ENCODE measurements at regions not wholly inside any gene's neighbourhood (a gene's known extent, or its start where the extent isn't known, plus 50 kb on each side); places are given as distances from the start of the nearest gene placed in this dataset.

DNA sequence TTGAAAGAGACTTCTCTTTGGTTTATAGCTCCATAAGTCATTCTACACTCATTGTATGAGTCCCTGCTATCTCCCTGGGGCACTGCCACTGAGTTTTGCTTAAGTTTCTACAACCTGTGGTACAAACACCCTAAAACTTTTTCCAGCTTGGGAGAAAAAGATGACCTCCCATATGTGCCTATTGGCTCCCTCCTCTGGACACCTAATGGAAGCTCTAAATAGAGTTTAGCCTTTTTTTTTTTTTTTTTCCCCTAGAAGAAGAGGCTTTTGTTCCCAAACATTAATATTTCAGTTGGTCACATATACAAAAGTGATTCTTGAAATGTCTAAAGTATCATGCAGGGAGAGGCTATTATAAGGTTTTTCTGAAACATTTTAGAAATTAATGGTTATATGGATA is 547.2 kb upstream of the TMEFF2 start:
- H3K27ac ChIP-seq (ENCODE audit: low read depth, low read length): no peak overlapping the region
- no peak overlapping the region for H3K4me2 ChIP-seq (ENCODE audit: low read length)
- H2BK5ac ChIP-seq (ENCODE audit: low read depth, low read length, poor library complexity): no peak overlapping the region
- H3K9me3 ChIP-seq (ENCODE audit: insufficient read depth, low read depth, low read length): no peaks in the 10 kb centered on the region
- H2AFZ ChIP-seq (ENCODE audit: insufficient read depth, low read length, poor library complexity): no peak overlapping the region
- H2BK120ac ChIP-seq (ENCODE audit: insufficient read depth, low read length, poor library complexity): no peak overlapping the region
- H3K4me1 ChIP-seq (ENCODE audit: control insufficient read depth in 1 of 2, insufficient read depth in 2 of 2, low read length in 2 of 2): no peaks in the 10 kb centered on the region
- no peak overlapping the region for H4K12ac ChIP-seq (ENCODE audit: low read depth, low read length)
- H3K4ac ChIP-seq (ENCODE audit: low read depth, low read length): no peak overlapping the region
- H3K27me3 ChIP-seq (ENCODE audit: insufficient read depth, low read length): no peaks in the 10 kb centered on the region
- no peak overlapping the region for H2BK12ac ChIP-seq (ENCODE audit: low read length)
- H3K36me3 ChIP-seq (ENCODE audit: control insufficient read depth in 1 of 2, insufficient read depth in 2 of 2, low read length in 2 of 2): no peaks in the 10 kb centered on the region
- H4K91ac ChIP-seq (ENCODE audit: low read depth, low read length): no peak overlapping the region
- no peak overlapping the region for H4K8ac ChIP-seq (ENCODE audit: low read depth, low read length)
- H3K9ac ChIP-seq (ENCODE audit: low read length): no peak overlapping the region
- no peaks in the 10 kb centered on the region for H3K79me2 ChIP-seq (ENCODE audit: control insufficient read depth, insufficient read depth, low read length, poor library complexity)
- H3K79me1 ChIP-seq (ENCODE audit: low read length): no peaks in the 10 kb centered on the region
- no peak overlapping the region for H3K18ac ChIP-seq (ENCODE audit: low read length)
- H3K4me3 ChIP-seq (ENCODE audit: low read depth, low read length): no peak overlapping the region
- DNase-seq: no peak
- no peak overlapping the region for H3K23ac ChIP-seq (ENCODE audit: low read length)
- no peak overlapping the region for H3K14ac ChIP-seq (ENCODE audit: low read length)
- no peak overlapping the region for H2AK5ac ChIP-seq (ENCODE audit: low read length)

DNA sequence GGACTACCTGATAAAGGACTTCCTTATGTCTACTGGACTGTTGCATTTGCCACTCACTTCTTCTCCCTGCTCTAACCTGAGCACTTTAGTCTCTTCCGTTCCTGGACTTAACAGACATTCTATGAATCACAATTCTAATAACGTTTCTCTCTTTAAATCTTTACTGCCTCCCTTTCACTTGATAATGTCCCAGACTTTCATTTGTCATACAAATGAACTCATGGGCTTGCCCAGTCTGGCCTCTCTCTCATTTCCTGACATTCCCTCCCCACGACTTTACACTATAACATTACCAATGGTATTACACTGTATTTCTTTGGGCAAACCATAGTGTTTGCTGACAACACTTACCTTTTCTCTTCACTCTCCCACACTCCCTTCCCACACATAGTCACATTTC is 540.7 kb upstream of the TMEFF2 start:
- H4K91ac ChIP-seq (ENCODE audit: low read depth, low read length): no peak overlapping the region
- no peak overlapping the region for H3K4ac ChIP-seq (ENCODE audit: low read depth, low read length)
- no peak overlapping the region for H2BK12ac ChIP-seq (ENCODE audit: low read length)
- H2AFZ ChIP-seq (ENCODE audit: insufficient read depth, low read length, poor library complexity): no peak overlapping the region
- no peak overlapping the region for H2BK5ac ChIP-seq (ENCODE audit: low read depth, low read length, poor library complexity)
- no peak overlapping the region for H3K9ac ChIP-seq (ENCODE audit: low read length)
- H2BK120ac ChIP-seq (ENCODE audit: insufficient read depth, low read length, poor library complexity): no peak overlapping the region
- H3K27me3 ChIP-seq (ENCODE audit: insufficient read depth, low read length): no peaks in the 10 kb centered on the region
- H3K4me2 ChIP-seq (ENCODE audit: low read length): no peak overlapping the region
- no peaks in the 10 kb centered on the region for H3K9me3 ChIP-seq (ENCODE audit: insufficient read depth, low read depth, low read length)
- H2AK5ac ChIP-seq (ENCODE audit: low read length): no peak overlapping the region
- H4K8ac ChIP-seq (ENCODE audit: low read depth, low read length): no peak overlapping the region
- H3K27ac ChIP-seq (ENCODE audit: low read depth, low read length): no peak overlapping the region
- no peak overlapping the region for H3K14ac ChIP-seq (ENCODE audit: low read length)
- no peak overlapping the region for H4K12ac ChIP-seq (ENCODE audit: low read depth, low read length)
- WGBS (ENCODE audit: extremely low coverage, insufficient coverage, insufficient read length): no CpG with 5 or more reads among the region's 3 CpGs
- no peaks in the 10 kb centered on the region for H3K79me1 ChIP-seq (ENCODE audit: low read length)
- no peak for DNase-seq
- no peak overlapping the region for H3K4me3 ChIP-seq (ENCODE audit: low read depth, low read length)
- H3K4me1 ChIP-seq (ENCODE audit: control insufficient read depth in 1 of 2, insufficient read depth in 2 of 2, low read length in 2 of 2): no peaks in the 10 kb centered on the region
- no peak overlapping the region for H3K23ac ChIP-seq (ENCODE audit: low read length)
- H3K18ac ChIP-seq (ENCODE audit: low read length): no peak overlapping the region
- H3K36me3 ChIP-seq (ENCODE audit: control insufficient read depth in 1 of 2, insufficient read depth in 2 of 2, low read length in 2 of 2): no peaks in the 10 kb centered on the region
- no peaks in the 10 kb centered on the region for H3K79me2 ChIP-seq (ENCODE audit: control insufficient read depth, insufficient read depth, low read length, poor library complexity)

DNA sequence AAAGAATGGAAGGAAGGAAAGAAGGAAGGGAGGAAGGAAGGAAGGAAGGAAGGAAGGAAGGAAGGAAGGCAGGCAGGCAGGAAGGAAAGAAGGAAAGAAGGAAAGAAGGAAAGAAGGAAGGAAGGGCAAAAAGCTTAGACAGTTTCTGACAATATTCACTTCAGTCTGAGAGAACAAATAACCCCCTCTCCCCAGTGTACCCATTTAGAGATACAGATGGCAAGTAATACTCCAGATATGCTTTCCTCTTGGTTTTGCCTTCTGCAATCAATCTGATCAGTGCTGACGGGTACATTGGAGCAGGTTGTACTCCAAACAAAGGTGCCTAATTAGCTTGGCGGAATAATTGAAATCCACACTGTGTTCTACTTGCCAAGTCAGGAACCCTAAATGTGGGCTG is 534.6 kb upstream of the TMEFF2 start:
- H3K27ac ChIP-seq (ENCODE audit: low read depth, low read length): no peak overlapping the region
- no peaks in the 10 kb centered on the region for H3K79me1 ChIP-seq (ENCODE audit: low read length)
- no peak overlapping the region for H2BK5ac ChIP-seq (ENCODE audit: low read depth, low read length, poor library complexity)
- no peak overlapping the region for H3K4ac ChIP-seq (ENCODE audit: low read depth, low read length)
- no peak overlapping the region for H4K91ac ChIP-seq (ENCODE audit: low read depth, low read length)
- peaks cover 0 to 3% of the 10 kb centered on the region in 2 experiments for H3K4me1 ChIP-seq (ENCODE audit: control insufficient read depth in 1 of 2, insufficient read depth in 2 of 2, low read length in 2 of 2)
- H3K23ac ChIP-seq (ENCODE audit: low read length): no peak overlapping the region
- H3K9me3 ChIP-seq (ENCODE audit: insufficient read depth, low read depth, low read length): no peaks in the 10 kb centered on the region
- no peaks in the 10 kb centered on the region for H3K27me3 ChIP-seq (ENCODE audit: insufficient read depth, low read length)
- no peak overlapping the region for H4K8ac ChIP-seq (ENCODE audit: low read depth, low read length)
- no peak overlapping the region for H3K9ac ChIP-seq (ENCODE audit: low read length)
- H3K36me3 ChIP-seq (ENCODE audit: control insufficient read depth in 1 of 2, insufficient read depth in 2 of 2, low read length in 2 of 2): no peaks in the 10 kb centered on the region
- no peak overlapping the region for H2BK12ac ChIP-seq (ENCODE audit: low read length)
- no peak overlapping the region for H3K4me3 ChIP-seq (ENCODE audit: low read depth, low read length)
- no peak overlapping the region for H3K4me2 ChIP-seq (ENCODE audit: low read length)
- H2AK5ac ChIP-seq (ENCODE audit: low read length): no peak overlapping the region
- DNase-seq: no peak
- H3K18ac ChIP-seq (ENCODE audit: low read length): no peak overlapping the region
- H4K12ac ChIP-seq (ENCODE audit: low read depth, low read length): no peak overlapping the region
- no peak overlapping the region for H2AFZ ChIP-seq (ENCODE audit: insufficient read depth, low read length, poor library complexity)
- no CpG with 5 or more reads among the region's 2 CpGs for WGBS (ENCODE audit: extremely low coverage, insufficient coverage, insufficient read length)
- no peaks in the 10 kb centered on the region for H3K79me2 ChIP-seq (ENCODE audit: control insufficient read depth, insufficient read depth, low read length, poor library complexity)
- no peak overlapping the region for H2BK120ac ChIP-seq (ENCODE audit: insufficient read depth, low read length, poor library complexity)
- H3K14ac ChIP-seq (ENCODE audit: low read length): no peak overlapping the region

DNA sequence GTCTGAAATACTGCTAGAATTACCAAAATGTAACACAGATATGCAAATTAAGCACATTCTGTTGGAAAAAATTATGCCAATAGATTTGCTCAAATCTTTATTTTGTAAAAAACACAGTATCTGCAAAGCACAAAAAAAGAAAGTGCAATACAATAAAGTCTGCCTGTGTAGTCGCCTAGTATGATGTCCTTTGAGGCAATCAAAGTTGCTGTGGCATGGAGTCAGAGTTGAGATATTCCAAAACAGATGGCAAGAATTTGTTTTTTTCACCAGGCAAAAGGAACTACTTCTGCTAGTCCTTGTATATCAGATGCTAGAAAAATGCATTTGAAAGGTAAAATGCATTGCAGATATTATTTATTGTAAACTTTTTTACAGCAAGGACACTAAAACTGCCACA is 531.3 kb upstream of the TMEFF2 start:
- no peak overlapping the region for H4K8ac ChIP-seq (ENCODE audit: low read depth, low read length)
- no peak overlapping the region for H2BK5ac ChIP-seq (ENCODE audit: low read depth, low read length, poor library complexity)
- no peak overlapping the region for H3K18ac ChIP-seq (ENCODE audit: low read length)
- no peak overlapping the region for H2BK120ac ChIP-seq (ENCODE audit: insufficient read depth, low read length, poor library complexity)
- no peak overlapping the region for H4K12ac ChIP-seq (ENCODE audit: low read depth, low read length)
- no peaks in the 10 kb centered on the region for H3K36me3 ChIP-seq (ENCODE audit: control insufficient read depth in 1 of 2, insufficient read depth in 2 of 2, low read length in 2 of 2)
- no peaks in the 10 kb centered on the region for H3K79me2 ChIP-seq (ENCODE audit: control insufficient read depth, insufficient read depth, low read length, poor library complexity)
- no peak for DNase-seq
- H3K79me1 ChIP-seq (ENCODE audit: low read length): no peaks in the 10 kb centered on the region
- H3K4me1 ChIP-seq (ENCODE audit: control insufficient read depth in 1 of 2, insufficient read depth in 2 of 2, low read length in 2 of 2): peaks cover 0 to 3% of the 10 kb centered on the region in 2 experiments
- H3K9me3 ChIP-seq (ENCODE audit: insufficient read depth, low read depth, low read length): no peaks in the 10 kb centered on the region
- no CpG with 5 or more reads among the region's 1 CpG for WGBS (ENCODE audit: extremely low coverage, insufficient coverage, insufficient read length)
- no peaks in the 10 kb centered on the region for H3K27me3 ChIP-seq (ENCODE audit: insufficient read depth, low read length)
- no peak overlapping the region for H2AK5ac ChIP-seq (ENCODE audit: low read length)
- no peak overlapping the region for H3K14ac ChIP-seq (ENCODE audit: low read length)
- no peak overlapping the region for H3K23ac ChIP-seq (ENCODE audit: low read length)
- no peak overlapping the region for H4K91ac ChIP-seq (ENCODE audit: low read depth, low read length)
- H3K4me3 ChIP-seq (ENCODE audit: low read depth, low read length): no peak overlapping the region
- no peak overlapping the region for H2AFZ ChIP-seq (ENCODE audit: insufficient read depth, low read length, poor library complexity)
- H3K4ac ChIP-seq (ENCODE audit: low read depth, low read length): no peak overlapping the region
- H3K9ac ChIP-seq (ENCODE audit: low read length): no peak overlapping the region
- H3K4me2 ChIP-seq (ENCODE audit: low read length): no peak overlapping the region
- no peak overlapping the region for H2BK12ac ChIP-seq (ENCODE audit: low read length)
- H3K27ac ChIP-seq (ENCODE audit: low read depth, low read length): no peak overlapping the region

DNA sequence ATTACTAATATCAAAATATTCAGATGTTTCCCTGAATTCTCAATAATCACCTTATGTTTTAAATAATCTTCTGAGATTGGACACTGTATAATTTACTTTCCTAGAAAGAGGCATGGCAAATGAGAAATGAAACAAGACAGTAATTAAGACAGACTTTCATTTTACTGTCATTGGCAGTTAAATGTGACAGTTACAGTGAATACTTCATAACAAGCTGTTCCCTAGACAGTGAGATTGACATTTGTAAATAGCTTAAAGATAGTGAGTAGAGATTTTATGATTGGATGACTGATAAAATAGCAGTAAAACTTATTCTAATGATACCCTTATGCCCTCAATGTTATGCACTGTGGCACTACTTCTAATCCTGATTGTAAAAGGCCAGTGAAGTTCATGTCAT is 524.9 kb upstream of the TMEFF2 start:
- H3K23ac ChIP-seq (ENCODE audit: low read length): no peak overlapping the region
- no peaks in the 10 kb centered on the region for H3K27me3 ChIP-seq (ENCODE audit: insufficient read depth, low read length)
- no peak overlapping the region for H3K27ac ChIP-seq (ENCODE audit: low read depth, low read length)
- no peak overlapping the region for H2AK5ac ChIP-seq (ENCODE audit: low read length)
- no peak overlapping the region for H3K4me3 ChIP-seq (ENCODE audit: low read depth, low read length)
- no peak for DNase-seq
- H3K9me3 ChIP-seq (ENCODE audit: insufficient read depth, low read depth, low read length): no peaks in the 10 kb centered on the region
- H3K79me1 ChIP-seq (ENCODE audit: low read length): no peaks in the 10 kb centered on the region
- no peak overlapping the region for H4K91ac ChIP-seq (ENCODE audit: low read depth, low read length)
- no peak overlapping the region for H3K9ac ChIP-seq (ENCODE audit: low read length)
- H3K14ac ChIP-seq (ENCODE audit: low read length): no peak overlapping the region
- H3K4ac ChIP-seq (ENCODE audit: low read depth, low read length): no peak overlapping the region
- no peak overlapping the region for H4K12ac ChIP-seq (ENCODE audit: low read depth, low read length)
- no peak overlapping the region for H2BK5ac ChIP-seq (ENCODE audit: low read depth, low read length, poor library complexity)
- H3K79me2 ChIP-seq (ENCODE audit: control insufficient read depth, insufficient read depth, low read length, poor library complexity): no peaks in the 10 kb centered on the region
- H2BK120ac ChIP-seq (ENCODE audit: insufficient read depth, low read length, poor library complexity): no peak overlapping the region
- no peak overlapping the region for H3K18ac ChIP-seq (ENCODE audit: low read length)
- no peaks in the 10 kb centered on the region for H3K4me1 ChIP-seq (ENCODE audit: control insufficient read depth in 1 of 2, insufficient read depth in 2 of 2, low read length in 2 of 2)
- H3K36me3 ChIP-seq (ENCODE audit: control insufficient read depth in 1 of 2, insufficient read depth in 2 of 2, low read length in 2 of 2): no peaks in the 10 kb centered on the region
- no peak overlapping the region for H2BK12ac ChIP-seq (ENCODE audit: low read length)
- no peak overlapping the region for H4K8ac ChIP-seq (ENCODE audit: low read depth, low read length)
- no peak overlapping the region for H3K4me2 ChIP-seq (ENCODE audit: low read length)
- H2AFZ ChIP-seq (ENCODE audit: insufficient read depth, low read length, poor library complexity): no peak overlapping the region

Measured in trophoblast cell (in vitro differentiated cells and primary cell).